Kidney (tissue), 13 donors: ENCODE measurements at regions not wholly inside any gene's neighbourhood (a gene's known extent, or its start where the extent isn't known, plus 50 kb on each side); places are given as distances from the start of the nearest gene placed in this dataset.

Source experiments
- DNase-seq, 5 donors: peaks; one replicate each; pipeline ENCODE4 v3.0.0-alpha.2; 2013 to 2020
- FAIRE-seq: peaks from 2 replicates; lab custom pipeline; 2012; peaks lifted over from hg19 to GRCh38; lab: Jason Lieb, UNC
- H3K27ac ChIP-seq, 2 donors: one replicate each; pipeline ENCODE4 v1.7.0; 2013; ENCODE audit warnings: low read depth in 2 of 2, low read length in 2 of 2, inconsistent platforms in 1 of 2
- H3K27me3 ChIP-seq: one replicate; pipeline ENCODE4 v1.7.1; 2013; ENCODE audit warnings: low read length, inconsistent platforms; ENCODE audit not compliant: control insufficient read depth, insufficient read depth
- H3K36me3 ChIP-seq, 3 donors: one replicate each; pipeline versions ENCODE4 v1.7.0 to v1.7.1; 2013; ENCODE audit warnings: low read length in 3 of 3, control low read depth in 1 of 3, inconsistent platforms in 1 of 3; ENCODE audit not compliant: insufficient read depth in 3 of 3, control insufficient read depth in 2 of 3
- H3K4me1 ChIP-seq, 3 donors: one replicate each; pipeline versions ENCODE4 v1.7.0 to v1.7.1; 2013; ENCODE audit warnings: low read length in 3 of 3, inconsistent platforms in 1 of 3, low read depth in 1 of 3; ENCODE audit not compliant: control insufficient read depth in 2 of 3, insufficient read depth in 2 of 3
- H3K4me3 ChIP-seq, 3 donors: one replicate each; pipeline versions ENCODE4 v1.7.0 to v1.8.1; 2013; ENCODE audit warnings: low read length in 3 of 3, control low read depth in 1 of 3, inconsistent platforms in 1 of 3
- H3K9ac ChIP-seq, 3 donors: one replicate each; pipeline versions ENCODE4 v1.7.0 to v1.7.1; 2013; ENCODE audit warnings: low read length in 3 of 3, control low read depth in 1 of 3, inconsistent platforms in 1 of 3
- H3K9me3 ChIP-seq, 3 donors: one replicate each; pipeline versions ENCODE4 v1.7.0 to v1.7.1; 2013; ENCODE audit warnings: low read length in 3 of 3, control low read depth in 1 of 3, inconsistent platforms in 1 of 3; ENCODE audit not compliant: control insufficient read depth in 2 of 3, insufficient read depth in 1 of 3
- intact Hi-C: fragments of 100-400 bp; cut with DNase I; formaldehyde crosslinking; loops from one replicate; pipeline ENCODE4 v1.11.1; 2022
- TF ChIP-seq, protein P1 (sequence below): IDR thresholded peaks from 3 replicates; pipeline ENCODE4 v1.5.1; 2012; ENCODE audit warnings: mild to moderate bottlenecking, moderate library complexity, borderline replicate concordance; ENCODE audit not compliant: insufficient read depth; ENCODE audit errors: extremely low read depth
- donor health status: control.
- donor health status: control.
- donor health status: control.
- donor health status: control.
- donor health status: control.
- donor health status: DM: yes; HTN: yes; CAD: no.
- donor health status: Normal renal cell carcinoma (clear cell type).

DNA sequence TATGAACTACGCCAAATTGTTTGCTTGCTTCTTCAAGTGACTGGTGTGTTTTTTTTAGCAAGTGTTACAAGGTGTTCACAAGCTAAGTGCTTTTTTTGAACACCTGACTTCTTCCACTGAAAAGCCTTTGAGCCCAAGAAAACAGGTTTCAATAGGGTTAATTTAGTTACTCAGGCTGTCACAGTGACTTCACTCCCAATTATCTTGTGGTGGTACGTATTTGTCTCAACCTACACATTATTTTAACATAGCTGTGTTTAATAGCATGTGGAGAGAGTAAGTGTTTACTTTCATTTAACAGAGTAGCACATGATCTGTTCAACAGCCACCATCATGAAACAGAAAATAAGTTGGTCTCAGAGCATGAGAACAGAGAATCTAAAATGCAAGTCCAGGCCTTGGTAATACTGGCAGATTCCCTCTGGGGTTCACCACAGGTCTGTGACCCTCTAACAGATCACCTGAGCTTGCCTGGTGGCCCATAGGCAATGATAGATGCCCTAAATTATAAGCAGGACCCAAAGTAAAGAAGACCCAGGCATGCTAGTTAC lies 267.7 kb upstream of the SMARCA2 start:
- Histone ChIP-seq H3K4me1 (no peaks in the 10 kb centered on the region), H3K27me3 (no peaks in the 10 kb centered on the region), H3K9ac (no peak overlapping the region), H3K4me3 (no peak overlapping the region), H3K9me3 (no peaks in the 10 kb centered on the region), H3K36me3 (no peaks in the 10 kb centered on the region), H3K27ac (no peak overlapping the region)
- TF ChIP-seq, protein P1, sequence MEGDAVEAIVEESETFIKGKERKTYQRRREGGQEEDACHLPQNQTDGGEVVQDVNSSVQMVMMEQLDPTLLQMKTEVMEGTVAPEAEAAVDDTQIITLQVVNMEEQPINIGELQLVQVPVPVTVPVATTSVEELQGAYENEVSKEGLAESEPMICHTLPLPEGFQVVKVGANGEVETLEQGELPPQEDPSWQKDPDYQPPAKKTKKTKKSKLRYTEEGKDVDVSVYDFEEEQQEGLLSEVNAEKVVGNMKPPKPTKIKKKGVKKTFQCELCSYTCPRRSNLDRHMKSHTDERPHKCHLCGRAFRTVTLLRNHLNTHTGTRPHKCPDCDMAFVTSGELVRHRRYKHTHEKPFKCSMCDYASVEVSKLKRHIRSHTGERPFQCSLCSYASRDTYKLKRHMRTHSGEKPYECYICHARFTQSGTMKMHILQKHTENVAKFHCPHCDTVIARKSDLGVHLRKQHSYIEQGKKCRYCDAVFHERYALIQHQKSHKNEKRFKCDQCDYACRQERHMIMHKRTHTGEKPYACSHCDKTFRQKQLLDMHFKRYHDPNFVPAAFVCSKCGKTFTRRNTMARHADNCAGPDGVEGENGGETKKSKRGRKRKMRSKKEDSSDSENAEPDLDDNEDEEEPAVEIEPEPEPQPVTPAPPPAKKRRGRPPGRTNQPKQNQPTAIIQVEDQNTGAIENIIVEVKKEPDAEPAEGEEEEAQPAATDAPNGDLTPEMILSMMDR, result no peak
- no peak for FAIRE-seq
- no peak for DNase-seq
- intact Hi-C loops, result no loop called here

- Histone ChIP-seq H3K27me3 (no peaks in the 10 kb centered on the region), H3K27ac (no peak overlapping the region), H3K9me3 (no peaks in the 10 kb centered on the region), H3K4me1 (no peaks in the 10 kb centered on the region), H3K9ac (no peak overlapping the region), H3K4me3 (no peak overlapping the region), H3K36me3 (no peaks in the 10 kb centered on the region)
- TF ChIP-seq, protein P1, result no peak
- DNase-seq, result no peak
- intact Hi-C loops, result no loop called here
- no peak for FAIRE-seq
These were observed 266.7 kb upstream of the SMARCA2 start for GRCh38 chr9:1748407-1748806.

- FAIRE-seq (no peak), DNase-seq (no peak)
- no peaks in the 10 kb centered on the region for H3K27me3 ChIP-seq
- TF ChIP-seq, protein P1, result no peak
- peaks cover 0 to 3% (median 0%) of the 10 kb centered on the region in 3 donors for H3K9me3 ChIP-seq
- no peaks in the 10 kb centered on the region for H3K4me1 ChIP-seq
- no peak overlapping the region for H3K4me3 ChIP-seq
- H3K27ac ChIP-seq, result no peak overlapping the region
- H3K9ac ChIP-seq, result no peak overlapping the region
- intact Hi-C loops, result no loop called here
- no peaks in the 10 kb centered on the region for H3K36me3 ChIP-seq
These were observed 258.0 kb upstream of the SMARCA2 start for GRCh38 chr9:1757186-1757585.

- H3K4me3 ChIP-seq, result no peak overlapping the region
- H3K36me3 ChIP-seq, result no peaks in the 10 kb centered on the region
- H3K27me3 ChIP-seq, result no peaks in the 10 kb centered on the region
- intact Hi-C loops, result no loop called here
- TF ChIP-seq, protein P1, result no peak
- FAIRE-seq, result no peak
- H3K4me1 ChIP-seq, result no peaks in the 10 kb centered on the region
- no peak overlapping the region for H3K27ac ChIP-seq
- H3K9me3 ChIP-seq, result peaks cover 0 to 3% (median 0%) of the 10 kb centered on the region in 3 donors
- no peak for DNase-seq
- no peak overlapping the region for H3K9ac ChIP-seq
These were observed 256.1 kb upstream of the SMARCA2 start for GRCh38 chr9:1759009-1759408.
